Panc1 (cell line): ENCODE measurements at regions not wholly inside any gene's neighbourhood (a gene's known extent, or its start where the extent isn't known, plus 50 kb on each side); places are given as distances from the start of the nearest gene placed in this dataset.

Source experiments
- ATAC-seq: fragments of 200-7000 bp; cut with Tn5 transposase; 2 replicates; pipeline ENCODE4 v1.9.1; 2020; ENCODE audit warnings: mild to moderate bottlenecking, moderate library complexity
- BruUV-seq: library from RNA; stranded (reverse); fragments of 400-500 nt; replicated peaks from 2 replicates; lab custom pipeline; 2021; lab: Mats Ljungman, UMichigan
- CTCF ChIA-PET: fragments of 300-600 bp; sonication (Branson Sonifier 250); formaldehyde crosslinking; loops from one replicate; lab custom pipeline; 2022; ENCODE audit warnings: antibody characterized with exemption; lab: Charles Lee
- POLR2A ChIA-PET: fragments of 300-600 bp; sonication (Branson Sonifier 250); formaldehyde crosslinking; loops from one replicate; lab custom pipeline; 2022; ENCODE audit warnings: antibody characterized with exemption; lab: Charles Lee
- DNase-seq: peaks from one replicate; pipeline ENCODE4 v3.0.0-alpha.2; 2010; ENCODE audit warnings: low read depth, low spot score
- H3K27ac ChIP-seq: 2 replicates; pipeline ENCODE4 v1.5.1; 2011; ENCODE audit warnings: mild to moderate bottlenecking, low read length, inconsistent platforms
- H3K27me3 ChIP-seq: fragments of 200-500 bp; sonication (Bioruptor generic); 2 replicates; pipeline ENCODE4 v1.6.0; 2014; ENCODE audit warnings: low read length, inconsistent platforms; ENCODE audit not compliant: control insufficient read depth, insufficient read depth
- H3K36me3 ChIP-seq: fragments of 200-500 bp; sonication (Bioruptor generic); 2 replicates; pipeline ENCODE4 v1.5.1; 2014; ENCODE audit warnings: inconsistent platforms, mild to moderate bottlenecking, low read length, moderate library complexity; ENCODE audit not compliant: control insufficient read depth, insufficient read depth
- H3K4me1 ChIP-seq: 2 replicates; pipeline ENCODE4 v1.5.1; 2011; ENCODE audit warnings: inconsistent platforms, mild to moderate bottlenecking, low read length, moderate library complexity; ENCODE audit not compliant: control insufficient read depth, insufficient read depth
- H3K4me3 ChIP-seq, 2 experiments: 2 replicates each; pipeline ENCODE4 v1.5.1; 2011 to 2012; ENCODE audit warnings: low read depth in 2 of 2, low read length in 2 of 2, mild to moderate bottlenecking in 2 of 2, inconsistent platforms in 1 of 2, moderate library complexity in 1 of 2
- H3K9me3 ChIP-seq: fragments of 200-500 bp; sonication (Bioruptor generic); 2 replicates; pipeline ENCODE4 v1.5.1; 2014; ENCODE audit warnings: low read depth, mild to moderate bottlenecking, inconsistent platforms, low read length, moderate library complexity; ENCODE audit not compliant: control insufficient read depth, insufficient read depth
- POLR2AphosphoS5 ChIP-seq: IDR thresholded peaks from 2 replicates; pipeline ENCODE4 v1.6.1; 2012; ENCODE audit warnings: mild to moderate bottlenecking, low read depth, low read length, moderate library complexity
- SIN3A ChIP-seq: IDR thresholded peaks from 2 replicates; pipeline ENCODE4 v1.6.1; 2012; ENCODE audit warnings: low read depth, mild to moderate bottlenecking, low read length, moderate library complexity, borderline replicate concordance; ENCODE audit not compliant: insufficient read depth
- TCF7L2 ChIP-seq: IDR thresholded peaks from 2 replicates; pipeline ENCODE4 v1.6.1; 2011; ENCODE audit warnings: mild to moderate bottlenecking, low read depth, low read length, inconsistent platforms
- in situ Hi-C: cut with HindIII; loops from 2 replicates; pipeline ENCODE4 v1.10.0; 2016; ENCODE audit warnings: low sequenced_read_pairs, low pct_unique_long_range_greater_than_20kb
- intact Hi-C: fragments of 100-400 bp; cut with micrococcal nuclease; formaldehyde crosslinking; loops from one replicate; pipeline ENCODE4 v1.10.0; 2022; ENCODE audit not compliant: unreplicated experiment
- TF ChIP-seq, protein P1 (sequence below), 2 experiments: IDR thresholded peaks; 2 replicates each; pipeline ENCODE4 v1.6.1; 2011 to 2012; ENCODE audit warnings: low read depth in 2 of 2, control low read depth in 1 of 2, low read length in 1 of 2, mild to moderate bottlenecking in 1 of 2, moderate library complexity in 1 of 2; ENCODE audit not compliant: insufficient read depth in 1 of 2
- TF ChIP-seq, protein P2 (sequence below): fragments of 450-650 bp; IDR thresholded peaks from 2 replicates; pipeline ENCODE4 v1.5.1; 2017; ENCODE audit warnings: mild to moderate bottlenecking

GRCh38 chr1:222912730-222913129, 97.9 kb downstream of the DISP1 start:
- H3K27ac ChIP-seq, result no peak overlapping the region
- in situ Hi-C loops, result no loop called here
- no peaks in the 10 kb centered on the region for H3K36me3 ChIP-seq
- TF ChIP-seq TCF7L2, result no peak
- TF ChIP-seq SIN3A, result no peak
- no peak for TF ChIP-seq POLR2AphosphoS5
- TF ChIP-seq, protein P1, sequence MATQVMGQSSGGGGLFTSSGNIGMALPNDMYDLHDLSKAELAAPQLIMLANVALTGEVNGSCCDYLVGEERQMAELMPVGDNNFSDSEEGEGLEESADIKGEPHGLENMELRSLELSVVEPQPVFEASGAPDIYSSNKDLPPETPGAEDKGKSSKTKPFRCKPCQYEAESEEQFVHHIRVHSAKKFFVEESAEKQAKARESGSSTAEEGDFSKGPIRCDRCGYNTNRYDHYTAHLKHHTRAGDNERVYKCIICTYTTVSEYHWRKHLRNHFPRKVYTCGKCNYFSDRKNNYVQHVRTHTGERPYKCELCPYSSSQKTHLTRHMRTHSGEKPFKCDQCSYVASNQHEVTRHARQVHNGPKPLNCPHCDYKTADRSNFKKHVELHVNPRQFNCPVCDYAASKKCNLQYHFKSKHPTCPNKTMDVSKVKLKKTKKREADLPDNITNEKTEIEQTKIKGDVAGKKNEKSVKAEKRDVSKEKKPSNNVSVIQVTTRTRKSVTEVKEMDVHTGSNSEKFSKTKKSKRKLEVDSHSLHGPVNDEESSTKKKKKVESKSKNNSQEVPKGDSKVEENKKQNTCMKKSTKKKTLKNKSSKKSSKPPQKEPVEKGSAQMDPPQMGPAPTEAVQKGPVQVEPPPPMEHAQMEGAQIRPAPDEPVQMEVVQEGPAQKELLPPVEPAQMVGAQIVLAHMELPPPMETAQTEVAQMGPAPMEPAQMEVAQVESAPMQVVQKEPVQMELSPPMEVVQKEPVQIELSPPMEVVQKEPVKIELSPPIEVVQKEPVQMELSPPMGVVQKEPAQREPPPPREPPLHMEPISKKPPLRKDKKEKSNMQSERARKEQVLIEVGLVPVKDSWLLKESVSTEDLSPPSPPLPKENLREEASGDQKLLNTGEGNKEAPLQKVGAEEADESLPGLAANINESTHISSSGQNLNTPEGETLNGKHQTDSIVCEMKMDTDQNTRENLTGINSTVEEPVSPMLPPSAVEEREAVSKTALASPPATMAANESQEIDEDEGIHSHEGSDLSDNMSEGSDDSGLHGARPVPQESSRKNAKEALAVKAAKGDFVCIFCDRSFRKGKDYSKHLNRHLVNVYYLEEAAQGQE (IDR thresholded peaks at IDR 0.05; ENCODE audit: insufficient read depth in 1 of 2, low read depth in 2 of 2, low read length in 1 of 2), result no peak
- TF ChIP-seq, protein P2, sequence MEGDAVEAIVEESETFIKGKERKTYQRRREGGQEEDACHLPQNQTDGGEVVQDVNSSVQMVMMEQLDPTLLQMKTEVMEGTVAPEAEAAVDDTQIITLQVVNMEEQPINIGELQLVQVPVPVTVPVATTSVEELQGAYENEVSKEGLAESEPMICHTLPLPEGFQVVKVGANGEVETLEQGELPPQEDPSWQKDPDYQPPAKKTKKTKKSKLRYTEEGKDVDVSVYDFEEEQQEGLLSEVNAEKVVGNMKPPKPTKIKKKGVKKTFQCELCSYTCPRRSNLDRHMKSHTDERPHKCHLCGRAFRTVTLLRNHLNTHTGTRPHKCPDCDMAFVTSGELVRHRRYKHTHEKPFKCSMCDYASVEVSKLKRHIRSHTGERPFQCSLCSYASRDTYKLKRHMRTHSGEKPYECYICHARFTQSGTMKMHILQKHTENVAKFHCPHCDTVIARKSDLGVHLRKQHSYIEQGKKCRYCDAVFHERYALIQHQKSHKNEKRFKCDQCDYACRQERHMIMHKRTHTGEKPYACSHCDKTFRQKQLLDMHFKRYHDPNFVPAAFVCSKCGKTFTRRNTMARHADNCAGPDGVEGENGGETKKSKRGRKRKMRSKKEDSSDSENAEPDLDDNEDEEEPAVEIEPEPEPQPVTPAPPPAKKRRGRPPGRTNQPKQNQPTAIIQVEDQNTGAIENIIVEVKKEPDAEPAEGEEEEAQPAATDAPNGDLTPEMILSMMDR, result no peak
- no peak for ATAC-seq
- BruUV-seq, result no TSS peak
- POLR2A ChIA-PET, result no interaction called here
- no peaks in the 10 kb centered on the region for H3K27me3 ChIP-seq
- CTCF ChIA-PET, result no interaction called here
- intact Hi-C loops, result no loop called here
- DNase-seq, result no peak
- H3K4me1 ChIP-seq, result no peaks in the 10 kb centered on the region
- no peaks in the 10 kb centered on the region for H3K9me3 ChIP-seq
- no peak overlapping the region for H3K4me3 ChIP-seq

DNA sequence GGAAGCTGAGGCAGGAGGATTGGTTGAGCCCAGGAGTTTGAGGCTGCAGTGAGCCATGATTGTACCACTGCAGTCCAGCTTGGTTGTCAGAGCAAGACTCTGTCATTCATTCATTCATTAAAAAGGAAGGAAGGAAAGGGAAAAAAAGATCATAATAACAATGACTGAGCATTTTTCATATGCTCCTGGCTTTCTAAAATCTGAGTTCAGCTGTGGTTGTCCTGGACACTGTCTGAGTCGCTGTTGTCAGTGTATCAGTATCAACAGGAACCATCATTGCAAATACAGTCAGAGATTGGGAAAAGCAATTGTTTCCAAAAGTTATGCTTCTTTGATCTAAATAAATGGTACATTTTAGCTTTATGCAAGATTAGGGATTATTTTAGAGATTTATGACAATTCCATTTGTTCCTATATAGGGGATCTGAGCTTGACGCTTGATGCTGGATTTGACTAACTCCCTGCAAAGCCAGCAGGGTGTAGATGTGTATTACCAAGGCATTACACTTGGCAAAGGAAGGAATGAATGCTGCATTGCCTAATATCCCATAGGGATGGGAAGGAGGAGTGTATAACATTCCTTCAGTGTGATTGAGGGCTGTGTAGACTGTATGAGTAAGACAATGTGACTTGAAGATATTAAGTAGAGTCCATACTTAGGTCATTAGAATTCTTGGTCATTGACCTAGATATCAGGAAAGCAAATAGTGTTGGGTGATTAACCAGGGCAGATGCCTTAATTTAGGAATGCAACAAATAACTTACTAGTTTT, 100.2 kb downstream of the DISP1 start:
- ChIA-PET POLR2A (no interaction called here), CTCF (no interaction called here)
- intact Hi-C loops, result no loop called here
- H3K9me3 ChIP-seq, result no peaks in the 10 kb centered on the region
- H3K27ac ChIP-seq, result no peak overlapping the region
- TF ChIP-seq, protein P2, result no peak
- TF ChIP-seq, protein P1 (IDR thresholded peaks at IDR 0.05; ENCODE audit: insufficient read depth in 1 of 2, low read depth in 2 of 2, low read length in 1 of 2), result no peak
- TF ChIP-seq SIN3A (no peak), TCF7L2 (no peak), POLR2AphosphoS5 (no peak)
- H3K27me3 ChIP-seq, result no peaks in the 10 kb centered on the region
- no peak overlapping the region for H3K4me3 ChIP-seq
- DNase-seq (no peak), ATAC-seq (no peak)
- no peaks in the 10 kb centered on the region for H3K36me3 ChIP-seq
- in situ Hi-C loops, result no loop called here
- no peaks in the 10 kb centered on the region for H3K4me1 ChIP-seq
- no TSS peak for BruUV-seq
